Duodenal mucosa (tissue), 2 donors: ENCODE measurements at regions not wholly inside any gene's neighbourhood (a gene's known extent, or its start where the extent isn't known, plus 50 kb on each side); places are given as distances from the start of the nearest gene placed in this dataset.

Source experiments
- H3K27ac ChIP-seq: one replicate; pipeline ENCODE4 v1.7.0; 2013; ENCODE audit warnings: low read depth, low read length
- H3K27me3 ChIP-seq, 2 donors: one replicate each; pipeline ENCODE4 v1.7.0; 2013; ENCODE audit warnings: low read length in 2 of 2, control low read depth in 1 of 2; ENCODE audit not compliant: insufficient read depth in 2 of 2, control insufficient read depth in 1 of 2
- H3K36me3 ChIP-seq, 2 donors: one replicate each; pipeline ENCODE4 v1.7.0; 2013; ENCODE audit warnings: low read length in 2 of 2, control low read depth in 1 of 2; ENCODE audit not compliant: insufficient read depth in 2 of 2, control insufficient read depth in 1 of 2
- H3K4me1 ChIP-seq, 2 donors: one replicate each; pipeline ENCODE4 v1.7.0; 2013; ENCODE audit warnings: low read length in 2 of 2, control low read depth in 1 of 2; ENCODE audit not compliant: insufficient read depth in 2 of 2, control insufficient read depth in 1 of 2
- H3K4me3 ChIP-seq, 2 donors: one replicate each; pipeline ENCODE4 v1.7.0; 2013; ENCODE audit warnings: low read length in 2 of 2, low read depth in 1 of 2
- H3K9ac ChIP-seq, 2 donors: one replicate each; pipeline ENCODE4 v1.7.0; 2013; ENCODE audit warnings: low read length in 2 of 2, low read depth in 1 of 2
- H3K9me3 ChIP-seq, 2 donors: one replicate each; pipeline ENCODE4 v1.7.0; 2013; ENCODE audit warnings: low read length in 2 of 2, control low read depth in 1 of 2; ENCODE audit not compliant: control insufficient read depth in 1 of 2

DNA sequence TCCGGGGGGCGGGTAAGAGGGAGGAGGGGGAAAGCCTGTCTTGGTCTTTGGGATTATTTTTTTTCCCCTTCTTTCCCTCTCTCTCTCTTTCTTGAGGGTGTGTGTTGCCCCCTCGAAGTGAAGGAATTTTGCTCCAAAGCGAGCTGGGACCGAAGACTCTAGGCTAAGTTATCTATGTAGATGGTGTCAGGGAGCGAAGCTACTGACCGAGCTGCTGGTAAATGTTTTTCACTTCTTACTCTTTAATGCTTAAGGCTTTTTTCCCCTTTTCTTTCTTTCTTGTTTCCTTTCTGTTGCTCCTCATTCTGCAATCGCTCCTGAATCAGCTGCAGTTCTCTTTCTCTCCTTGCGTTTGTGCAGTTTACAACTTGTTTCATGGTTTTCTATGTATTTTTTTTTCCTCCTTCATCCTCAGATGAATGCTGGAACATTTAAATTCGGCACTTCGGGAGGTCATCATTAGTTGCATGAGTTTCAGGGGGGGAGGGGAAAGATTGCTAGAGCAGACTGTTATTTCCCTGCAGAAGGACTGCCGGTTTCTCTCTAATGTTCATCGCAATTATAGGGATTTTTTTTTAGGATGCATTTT lies 1312.0 kb upstream of the WWC1 start:
- peak overlapping the region; percentile 55 to 71 for H3K4me3 ChIP-seq
- no peak overlapping the region for H3K27ac ChIP-seq
- no peaks in the 10 kb centered on the region for H3K36me3 ChIP-seq
- peaks cover 9 to 13% of the 10 kb centered on the region in 2 donors for H3K4me1 ChIP-seq
- no peak overlapping the region for H3K9ac ChIP-seq
- peaks cover 0 to 11% of the 10 kb centered on the region in 2 donors for H3K27me3 ChIP-seq
- H3K9me3 ChIP-seq: no peaks in the 10 kb centered on the region

GRCh38 chr5:166980666-166981065 lies 1310.8 kb upstream of the WWC1 start:
- H3K9ac ChIP-seq: no peak overlapping the region
- no peak overlapping the region for H3K27ac ChIP-seq
- H3K27me3 ChIP-seq: peaks cover 0 to 11% of the 10 kb centered on the region in 2 donors
- no peaks in the 10 kb centered on the region for H3K9me3 ChIP-seq
- no peaks in the 10 kb centered on the region for H3K36me3 ChIP-seq
- H3K4me1 ChIP-seq: peaks cover 9 to 13% of the 10 kb centered on the region in 2 donors
- H3K4me3 ChIP-seq: no peak overlapping the region

GRCh38 chr5:166982226-166982625 lies 1309.2 kb upstream of the WWC1 start:
- Histone ChIP-seq H3K27me3 (peaks cover 0 to 11% of the 10 kb centered on the region in 2 donors), H3K36me3 (no peaks in the 10 kb centered on the region), H3K4me1 (peaks cover 9 to 13% of the 10 kb centered on the region in 2 donors), H3K27ac (no peak overlapping the region), H3K4me3 (no peak overlapping the region), H3K9ac (no peak overlapping the region), H3K9me3 (no peaks in the 10 kb centered on the region)

- H3K9me3 ChIP-seq: no peaks in the 10 kb centered on the region
- no peak overlapping the region for H3K9ac ChIP-seq
- H3K4me3 ChIP-seq: no peak overlapping the region
- H3K27ac ChIP-seq: no peak overlapping the region
- H3K36me3 ChIP-seq: no peaks in the 10 kb centered on the region
- no peaks in the 10 kb centered on the region for H3K4me1 ChIP-seq
- H3K27me3 ChIP-seq: no peaks in the 10 kb centered on the region
Measured at GRCh38 chr5:166991601-166992000, 1299.8 kb upstream of the WWC1 start.

DNA sequence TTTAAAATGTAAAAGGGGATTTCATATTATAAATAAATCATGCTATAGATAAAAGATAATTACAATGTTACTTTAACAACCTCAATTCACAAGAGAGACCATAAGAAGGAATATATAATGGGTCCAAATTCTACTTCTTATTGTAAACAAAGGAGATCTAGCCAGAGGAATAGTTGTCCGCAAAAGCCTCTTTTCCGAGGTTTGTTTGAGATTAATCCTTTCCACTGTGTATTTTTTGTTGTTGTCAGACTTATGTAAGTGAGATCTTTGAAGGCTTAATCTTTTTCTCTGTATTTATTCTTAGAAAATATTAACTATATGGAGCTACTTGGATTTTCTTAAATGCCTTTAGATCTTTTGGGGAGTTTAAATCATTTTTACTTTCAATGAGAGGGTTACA lies 1299.3 kb upstream of the WWC1 start:
- Histone ChIP-seq H3K27ac (no peak overlapping the region), H3K4me3 (no peak overlapping the region), H3K9me3 (no peaks in the 10 kb centered on the region), H3K27me3 (no peaks in the 10 kb centered on the region), H3K4me1 (no peaks in the 10 kb centered on the region), H3K36me3 (no peaks in the 10 kb centered on the region), H3K9ac (no peak overlapping the region)

DNA sequence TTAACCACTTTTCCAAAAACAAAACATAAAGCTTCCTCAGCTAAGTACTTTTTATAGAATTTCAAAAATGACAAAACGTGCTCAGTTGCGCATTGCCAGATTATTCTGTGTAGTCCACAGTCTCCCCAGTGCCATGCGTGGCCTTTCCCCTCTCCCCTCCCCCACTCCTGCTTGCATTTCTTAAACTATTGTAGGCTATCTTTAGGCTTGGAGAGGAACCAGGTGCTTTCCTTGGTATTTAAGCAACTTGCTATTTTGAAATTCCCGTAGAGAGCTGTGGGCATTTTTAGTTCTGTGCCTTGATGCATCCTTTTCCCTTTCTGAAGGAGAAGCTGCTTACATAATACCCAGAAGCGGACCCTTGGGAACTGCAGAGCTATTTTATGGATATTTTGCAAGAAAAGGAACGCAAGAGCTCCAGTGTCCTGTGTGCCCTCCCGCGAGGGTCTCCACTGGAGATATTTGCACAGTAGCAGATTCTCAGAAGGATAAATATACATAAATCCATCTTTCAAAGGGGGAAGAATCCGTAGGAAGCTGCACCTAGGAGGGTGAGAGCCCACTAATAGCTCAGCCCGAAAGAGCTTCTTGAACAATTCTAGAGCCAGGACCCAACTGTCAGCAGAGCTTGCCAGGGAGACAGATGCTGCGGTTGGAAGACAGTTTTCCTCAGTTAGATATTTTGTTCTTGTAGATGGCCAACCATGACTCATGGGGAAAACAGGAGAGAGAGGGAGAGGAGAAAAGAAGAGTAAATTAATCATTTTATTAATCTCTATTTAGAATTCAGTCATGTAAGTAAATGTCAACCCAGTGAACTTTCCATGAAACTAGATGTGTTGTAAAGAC lies 1298.3 kb upstream of the WWC1 start:
- Histone ChIP-seq H3K9me3 (no peaks in the 10 kb centered on the region), H3K27ac (no peak overlapping the region), H3K4me3 (no peak overlapping the region), H3K27me3 (no peaks in the 10 kb centered on the region), H3K36me3 (no peaks in the 10 kb centered on the region), H3K4me1 (no peaks in the 10 kb centered on the region), H3K9ac (no peak overlapping the region)

GRCh38 chr5:166994226-166994625 lies 1297.2 kb upstream of the WWC1 start:
- H3K27ac ChIP-seq: no peak overlapping the region
- H3K4me1 ChIP-seq: no peaks in the 10 kb centered on the region
- H3K36me3 ChIP-seq: no peaks in the 10 kb centered on the region
- H3K9me3 ChIP-seq: no peaks in the 10 kb centered on the region
- no peak overlapping the region for H3K4me3 ChIP-seq
- H3K9ac ChIP-seq: no peak overlapping the region
- H3K27me3 ChIP-seq: no peaks in the 10 kb centered on the region

DNA sequence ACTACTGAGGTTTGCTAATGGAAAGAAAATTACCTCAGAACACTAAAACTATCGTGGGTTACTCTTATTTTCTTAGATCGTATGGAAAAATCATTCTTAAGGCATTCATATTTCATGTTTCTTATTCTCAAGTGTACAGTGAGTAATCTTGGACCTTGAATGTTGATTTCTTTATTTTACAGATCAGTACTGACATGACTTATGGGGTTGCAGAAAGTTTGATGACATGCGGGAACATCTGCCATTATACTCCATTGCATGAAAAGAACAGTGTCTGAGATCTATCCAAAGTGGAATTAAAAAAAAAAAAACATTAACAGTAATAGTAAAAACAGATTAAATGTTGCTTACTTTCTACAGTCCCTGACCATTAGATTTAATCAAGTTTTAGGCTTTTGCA lies 1290.2 kb upstream of the WWC1 start:
- Histone ChIP-seq H3K36me3 (no peaks in the 10 kb centered on the region), H3K9ac (no peak overlapping the region), H3K9me3 (no peaks in the 10 kb centered on the region), H3K27ac (no peak overlapping the region), H3K4me1 (no peaks in the 10 kb centered on the region), H3K27me3 (no peaks in the 10 kb centered on the region), H3K4me3 (no peak overlapping the region)

DNA sequence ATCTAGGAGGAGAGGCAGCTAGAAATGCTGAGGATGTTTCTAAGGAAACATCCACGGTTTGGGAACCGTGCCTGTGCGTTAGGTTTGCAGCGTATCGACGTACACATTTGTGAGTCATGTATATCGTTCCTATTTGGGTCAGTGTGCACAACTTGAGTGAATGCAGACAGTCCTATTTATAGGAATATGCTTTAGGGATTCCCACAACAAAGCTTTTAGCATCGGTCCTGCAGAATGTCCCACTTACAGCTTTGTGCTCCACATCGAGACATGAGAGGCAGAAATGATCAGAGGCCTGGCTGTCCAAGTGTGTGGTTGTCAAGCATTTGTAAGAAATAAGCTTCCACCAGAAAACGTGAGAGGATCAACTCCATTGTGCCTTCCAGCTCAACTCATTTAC lies 1282.7 kb upstream of the WWC1 start:
- Histone ChIP-seq H3K4me3 (no peak overlapping the region), H3K9me3 (no peaks in the 10 kb centered on the region), H3K9ac (no peak overlapping the region), H3K27ac (no peak overlapping the region), H3K27me3 (no peaks in the 10 kb centered on the region), H3K4me1 (no peaks in the 10 kb centered on the region), H3K36me3 (no peaks in the 10 kb centered on the region)

DNA sequence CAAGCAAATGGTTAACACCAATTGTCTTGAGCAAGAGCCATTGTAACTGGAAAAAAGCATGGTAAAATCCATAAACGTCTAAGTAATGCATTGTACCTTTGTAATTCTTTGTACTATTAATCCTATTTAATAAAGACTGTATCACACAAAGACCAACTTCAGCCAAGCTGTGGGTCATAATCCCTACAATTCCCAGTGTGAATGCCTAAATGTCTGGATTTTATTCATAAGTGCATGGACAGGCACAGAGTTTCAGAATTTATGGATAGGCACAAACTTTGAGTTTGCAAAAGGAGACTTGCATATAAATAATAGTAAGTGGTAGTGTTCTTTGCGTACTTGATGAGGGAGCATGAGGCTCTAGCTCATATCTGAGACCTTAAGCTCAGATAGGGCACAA lies 1280.2 kb upstream of the WWC1 start:
- H3K9me3 ChIP-seq: no peaks in the 10 kb centered on the region
- no peak overlapping the region for H3K4me3 ChIP-seq
- H3K27me3 ChIP-seq: no peaks in the 10 kb centered on the region
- no peaks in the 10 kb centered on the region for H3K36me3 ChIP-seq
- no peaks in the 10 kb centered on the region for H3K4me1 ChIP-seq
- H3K9ac ChIP-seq: no peak overlapping the region
- H3K27ac ChIP-seq: no peak overlapping the region
